GM18517 (cell line): ENCODE measurements at regions not wholly inside any gene's neighbourhood (a gene's known extent, or its start where the extent isn't known, plus 50 kb on each side); places are given as distances from the start of the nearest gene placed in this dataset.

Experiments
- ATAC-seq: cut with Tn5 transposase; IDR thresholded peaks from one replicate; pipeline ENCODE4 v1.9.1; 2021; ENCODE audit warnings: mild to moderate bottlenecking, moderate library complexity; ENCODE audit not compliant: unreplicated experiment

DNA sequence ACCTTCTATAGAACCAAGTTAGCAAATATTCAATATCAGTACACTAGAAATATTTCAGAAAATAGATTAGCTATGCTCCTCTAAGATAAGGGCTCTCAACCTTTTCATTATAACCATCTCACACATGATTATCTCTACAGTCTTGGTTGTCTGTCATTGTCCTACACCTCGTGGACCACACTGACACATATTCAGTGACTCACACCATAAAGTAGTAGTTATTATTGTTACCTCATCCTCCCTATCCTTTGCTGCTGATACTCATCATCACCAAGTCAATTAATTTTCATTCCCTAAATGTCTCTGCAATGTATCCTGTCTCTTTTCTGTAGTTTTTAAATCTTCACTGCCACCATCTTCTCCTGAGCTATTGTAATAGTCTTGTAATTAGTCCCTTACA, 1309.2 kb upstream of the C9orf72 start:
- ATAC-seq, result no peak

DNA sequence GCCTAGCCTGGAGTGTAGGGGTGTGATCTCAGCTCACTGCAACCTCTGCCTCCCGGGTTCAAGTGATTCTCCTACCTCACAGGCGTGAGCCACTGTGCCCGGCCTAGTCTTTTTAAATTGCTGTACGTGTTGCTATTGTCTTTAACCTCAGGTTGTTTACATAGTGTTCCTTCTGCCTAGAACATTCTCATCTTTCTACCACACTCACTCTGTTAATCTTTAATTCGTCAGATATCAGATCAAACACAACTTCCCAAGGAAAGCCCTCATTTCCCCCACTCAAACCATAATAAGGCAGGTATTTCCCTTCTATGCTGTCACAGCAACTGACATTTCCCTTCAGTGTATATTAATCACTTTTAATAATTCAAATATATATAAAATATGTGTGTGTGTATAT, 1310.0 kb upstream of the C9orf72 start:
- ATAC-seq, result no peak

GRCh38 chr9:28887188-28887884, 1314.1 kb upstream of the C9orf72 start:
- no peak for ATAC-seq

GRCh38 chr9:28888806-28889205, 1315.5 kb upstream of the C9orf72 start:
- ATAC-seq, result no peak

GRCh38 chr9:28892538-28892937, 1319.3 kb upstream of the C9orf72 start:
- ATAC-seq, result no peak

GRCh38 chr9:28899267-28899666, 1326.0 kb upstream of the C9orf72 start:
- no peak for ATAC-seq

DNA sequence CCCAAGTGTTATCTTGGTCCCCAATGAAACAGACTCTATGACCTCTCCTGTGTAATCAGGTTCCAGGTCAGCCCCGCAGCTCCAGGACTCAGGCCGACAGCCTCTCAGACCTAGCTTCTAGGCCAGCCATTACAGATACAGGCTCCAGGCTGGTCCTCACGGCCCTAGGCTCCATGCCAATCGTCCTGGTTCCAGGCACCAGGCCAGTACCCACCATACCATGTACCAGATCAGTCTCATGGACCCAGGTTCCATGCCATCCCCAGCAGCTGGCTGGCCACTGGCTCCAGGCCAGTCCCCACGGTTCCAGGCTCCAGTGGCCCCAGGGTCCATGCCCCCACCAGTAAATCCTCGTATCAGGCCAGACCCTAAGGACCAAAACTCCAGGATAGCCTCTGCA, 1326.6 kb upstream of the C9orf72 start:
- no peak for ATAC-seq

DNA sequence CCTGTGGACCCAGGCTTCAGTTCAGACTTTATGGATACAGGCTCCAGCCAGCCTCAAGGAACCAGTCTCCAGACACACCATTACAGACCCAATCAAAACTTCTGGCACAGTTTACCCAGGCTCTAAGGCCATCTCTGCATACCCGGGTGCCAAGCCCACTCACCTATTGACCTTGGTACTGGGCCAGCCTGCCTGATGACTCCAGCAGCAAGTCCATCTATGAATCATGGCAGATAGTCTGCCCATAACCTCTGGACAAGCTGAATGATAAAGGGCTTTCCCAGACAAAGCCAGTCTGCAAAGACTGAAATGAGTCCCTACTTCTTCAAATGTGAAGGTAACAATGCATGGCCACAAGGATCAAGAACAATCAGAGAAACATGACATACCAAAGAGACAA, 1327.1 kb upstream of the C9orf72 start:
- ATAC-seq, result no peak

DNA sequence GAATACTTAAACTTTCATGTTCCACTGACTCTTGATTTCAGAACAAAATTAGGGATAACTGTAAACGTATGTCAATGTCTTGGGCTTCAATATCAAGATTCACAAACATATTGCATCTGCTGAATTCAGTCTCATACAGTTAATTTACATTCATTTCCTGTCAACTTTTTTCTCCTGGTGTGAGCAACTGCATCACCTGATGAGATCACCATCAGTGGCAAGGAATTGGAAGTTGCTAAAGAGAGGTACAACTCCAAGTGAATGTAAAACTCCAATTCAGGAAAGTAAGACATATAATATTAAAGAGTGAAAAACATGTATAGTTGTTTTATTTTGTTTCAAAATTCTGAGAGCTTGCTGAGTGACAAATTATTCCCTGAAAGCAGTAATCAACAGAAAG, 1336.2 kb upstream of the C9orf72 start:
- ATAC-seq, result no peak

DNA sequence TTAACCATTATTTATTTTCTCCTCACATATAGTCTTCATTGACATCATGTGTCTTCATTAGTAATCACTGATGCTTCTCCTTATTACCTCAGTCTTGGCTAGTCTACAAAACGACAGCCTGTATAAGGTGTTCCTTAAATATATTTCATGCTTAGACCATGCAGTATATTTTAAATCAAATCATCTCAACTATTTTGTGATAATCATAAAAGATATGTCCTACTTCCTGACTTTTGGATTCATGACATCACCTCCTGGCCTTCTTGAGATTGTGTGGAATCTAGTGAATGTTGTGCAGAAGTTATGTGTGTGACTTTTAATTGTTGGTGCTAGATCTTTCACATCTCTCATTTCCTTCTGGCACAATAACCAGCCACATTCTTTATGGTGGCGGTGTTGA, 1339.3 kb upstream of the C9orf72 start:
- ATAC-seq, result no peak

- no peak for ATAC-seq
Observed at GRCh38 chr9:28915202-28915930, 1342.1 kb upstream of the C9orf72 start.

- ATAC-seq, result no peak
Observed at GRCh38 chr9:28916348-28916747, 1343.1 kb upstream of the C9orf72 start.

DNA sequence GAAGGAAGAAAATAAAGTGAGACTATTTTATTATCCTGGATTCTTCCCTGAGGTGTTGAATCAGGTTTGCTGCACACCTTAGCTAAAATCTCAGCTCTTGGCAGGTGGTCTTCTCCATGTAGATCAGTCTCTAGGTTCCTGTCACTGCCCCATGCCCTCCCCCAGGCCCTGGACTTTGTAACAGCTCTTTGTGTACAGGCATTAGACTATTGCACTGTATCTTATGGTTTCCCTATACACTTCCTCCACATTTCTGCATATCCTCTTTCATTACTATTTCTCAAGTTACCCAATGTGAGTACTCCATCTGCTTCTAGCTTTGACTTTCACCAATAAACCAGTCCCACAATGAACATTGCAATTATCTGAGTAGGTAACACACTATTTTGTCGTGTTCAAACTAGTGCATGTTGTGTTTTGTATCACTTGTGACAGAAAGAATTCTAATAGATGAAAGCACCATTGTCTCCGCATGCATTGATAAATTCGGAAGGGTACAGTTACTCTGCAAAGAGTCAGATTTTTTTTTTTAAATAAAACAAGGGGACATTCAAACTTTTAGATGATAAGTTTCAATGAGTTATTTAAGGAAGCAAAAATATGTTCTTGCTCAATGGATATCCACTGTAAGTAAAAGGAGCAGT, 1348.7 kb upstream of the C9orf72 start:
- no peak for ATAC-seq

- ATAC-seq, result no peak
Observed at GRCh38 chr9:28922891-28923290, 1349.6 kb upstream of the C9orf72 start.

GRCh38 chr9:28923351-28923750, 1350.1 kb upstream of the C9orf72 start:
- no peak for ATAC-seq

DNA sequence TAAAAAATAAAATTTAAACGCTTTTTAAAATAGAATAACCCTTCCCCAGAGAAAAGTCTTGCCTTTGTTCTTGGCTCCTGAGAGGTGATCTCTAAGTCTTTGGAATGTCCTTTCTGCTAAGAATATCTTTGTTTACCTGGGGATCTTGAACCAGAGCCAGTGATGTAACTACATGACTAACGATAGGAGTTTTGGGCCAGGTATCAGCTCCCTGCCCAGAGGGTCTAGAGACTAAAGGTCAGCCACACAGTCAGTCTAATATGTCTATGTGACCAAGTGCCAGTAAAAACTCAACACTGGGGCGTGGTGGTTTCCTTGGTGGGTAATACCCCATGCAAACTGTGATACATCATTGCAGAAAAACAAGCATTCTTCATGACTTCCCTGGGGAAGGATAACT, 1351.9 kb upstream of the C9orf72 start:
- no peak for ATAC-seq

DNA sequence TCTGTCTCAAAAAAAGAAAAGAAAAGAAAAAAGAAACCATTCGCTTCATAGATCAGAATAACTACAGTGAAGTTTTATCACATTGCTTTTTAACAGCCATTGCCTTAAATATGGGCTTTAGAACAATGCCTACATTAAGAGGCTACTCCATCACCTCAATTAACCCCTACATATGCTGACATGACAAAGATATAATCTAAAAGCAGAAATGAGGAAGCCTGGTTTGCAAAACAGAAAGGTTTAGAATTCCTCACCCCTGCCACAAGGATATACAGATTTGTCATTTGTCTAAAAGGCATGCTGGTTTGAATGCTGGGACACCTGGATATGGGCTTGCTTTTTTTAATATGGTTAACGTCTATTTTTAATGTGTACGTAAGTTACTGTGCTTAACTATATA, 1353.0 kb upstream of the C9orf72 start:
- ATAC-seq, result no peak

DNA sequence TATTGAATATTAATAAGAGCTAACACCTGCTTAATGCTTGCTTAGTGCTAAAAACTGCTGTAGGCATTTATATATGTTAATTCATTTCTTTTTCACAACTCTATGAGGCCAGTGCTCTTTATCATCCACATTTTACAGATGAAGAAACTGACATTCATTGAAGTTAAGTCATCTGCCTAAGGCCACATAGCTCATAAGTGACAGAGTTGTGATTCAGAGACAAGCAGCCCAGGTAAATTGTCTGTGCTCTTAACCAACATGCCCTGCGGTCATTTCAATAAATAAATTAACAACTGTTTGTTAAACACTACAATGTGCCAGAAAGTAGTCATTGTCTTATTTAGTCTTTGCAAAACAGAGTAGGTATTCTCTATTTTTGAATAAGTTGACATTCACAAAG, 1354.4 kb upstream of the C9orf72 start:
- no peak for ATAC-seq

DNA sequence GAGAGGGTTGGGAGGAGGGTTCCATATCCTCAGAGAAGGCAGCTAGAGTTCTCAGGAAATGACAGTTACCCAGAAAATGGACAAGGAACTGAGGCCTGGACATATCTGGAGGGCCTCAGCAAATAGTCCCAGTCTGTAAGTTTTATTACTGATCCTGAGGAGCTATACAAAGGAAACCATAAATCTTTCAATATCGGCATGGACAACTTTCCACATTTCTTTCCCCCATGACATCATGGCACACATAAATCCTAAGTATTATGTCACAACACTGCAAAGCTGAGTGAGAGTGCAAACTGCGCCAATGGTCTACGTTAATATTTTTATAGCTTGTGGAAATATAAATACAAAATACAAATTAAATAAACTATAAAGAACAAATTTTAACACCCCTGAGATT, 1356.2 kb upstream of the C9orf72 start:
- no peak for ATAC-seq

- no peak for ATAC-seq
Observed at GRCh38 chr9:28930766-28931165, 1357.5 kb upstream of the C9orf72 start.

DNA sequence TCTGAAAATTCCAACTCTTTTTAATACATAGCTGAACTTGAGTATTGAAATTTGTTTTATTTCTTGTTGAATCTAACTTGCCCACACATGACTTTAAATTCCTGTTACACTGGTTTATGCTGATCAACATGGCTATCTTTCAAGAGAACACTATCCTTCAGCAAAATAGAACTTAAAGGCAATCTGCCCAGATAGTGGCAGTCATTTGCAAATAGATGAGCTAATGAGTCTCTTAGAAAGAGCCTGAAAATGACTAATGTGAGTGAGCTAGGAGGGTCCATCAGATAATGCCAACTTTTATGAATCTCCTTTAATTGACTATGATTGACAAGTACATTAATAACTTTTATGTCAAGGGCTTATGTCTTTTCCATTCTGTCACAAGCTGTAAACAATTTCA, 1360.8 kb upstream of the C9orf72 start:
- ATAC-seq, result no peak

DNA sequence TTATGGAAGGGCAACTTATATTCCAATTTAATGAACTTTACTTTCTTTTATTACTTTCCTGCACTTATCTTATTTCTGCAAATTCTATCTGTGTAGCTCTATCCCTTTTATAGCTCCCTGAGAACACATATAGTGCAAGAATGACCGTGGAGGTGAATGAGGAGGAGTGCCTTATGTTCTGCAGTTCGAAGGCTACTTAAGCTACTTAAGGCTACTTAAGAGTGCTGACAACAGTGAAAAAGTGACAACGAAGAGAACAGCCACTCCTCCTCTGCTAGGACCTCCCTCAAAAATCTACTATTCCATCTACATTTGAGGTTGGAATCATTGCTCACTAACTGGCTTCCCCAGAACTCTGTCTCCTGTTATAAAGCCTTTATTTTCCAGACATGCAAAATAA, 1365.7 kb upstream of the C9orf72 start:
- ATAC-seq, result no peak
